Left lobe of liver (tissue), 2 donors: ENCODE measurements at regions not wholly inside any gene's neighbourhood (a gene's known extent, or its start where the extent isn't known, plus 50 kb on each side); places are given as distances from the start of the nearest gene placed in this dataset.
"Not testable (repeated sequence)": the region's sequence is repeated elsewhere in the genome, so short reads cannot be mapped to it uniquely, and the experiment has no call there.

Experiments
- ATAC-seq: fragments of 200-7000 bp; cut with Tn5 transposase; one replicate; pipeline ENCODE4 v1.9.1; 2020; ENCODE audit warnings: mild to moderate bottlenecking, moderate library complexity
- DNase-seq: peaks from one replicate; pipeline ENCODE4 v3.0.0-alpha.2; 2020; ENCODE audit warnings: low spot score
- donor health status: DM: no; HTN: no; CAD: no; lungs with moderate emphysema.
- donor health status: DM: no; HTN: yes; CAD: no.

DNA sequence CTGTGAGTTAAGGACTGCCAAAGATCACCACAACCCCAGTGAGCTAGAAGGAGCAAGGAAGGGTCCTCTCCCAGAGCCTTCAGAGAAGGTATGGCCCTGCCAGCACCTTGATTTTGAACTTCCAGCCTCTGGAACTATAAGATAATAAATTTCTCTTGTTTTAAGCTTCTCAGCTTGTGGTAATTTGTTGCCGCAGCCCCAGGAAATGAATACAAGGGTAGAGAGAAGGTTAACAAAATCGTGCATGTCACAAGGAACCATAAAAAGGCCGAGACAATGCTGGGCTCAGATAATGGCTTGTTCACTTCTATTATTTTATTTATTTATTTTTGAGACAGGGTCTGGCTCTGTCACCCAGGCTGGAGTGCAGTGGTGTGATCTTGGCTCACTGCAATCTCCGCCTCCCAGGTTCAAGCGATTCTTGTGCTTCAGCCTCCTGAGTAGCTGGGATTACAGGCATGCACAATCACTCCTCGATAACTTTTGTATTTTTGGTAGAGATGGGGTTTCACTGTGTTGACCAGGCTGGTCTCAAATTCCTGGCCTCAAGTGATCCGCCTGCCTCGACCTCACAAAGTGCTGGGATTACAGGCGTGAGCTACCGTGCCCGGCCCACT, 71.5 kb downstream of the WSB1 start:
- not testable (repeated sequence) for DNase-seq, ATAC-seq

DNA sequence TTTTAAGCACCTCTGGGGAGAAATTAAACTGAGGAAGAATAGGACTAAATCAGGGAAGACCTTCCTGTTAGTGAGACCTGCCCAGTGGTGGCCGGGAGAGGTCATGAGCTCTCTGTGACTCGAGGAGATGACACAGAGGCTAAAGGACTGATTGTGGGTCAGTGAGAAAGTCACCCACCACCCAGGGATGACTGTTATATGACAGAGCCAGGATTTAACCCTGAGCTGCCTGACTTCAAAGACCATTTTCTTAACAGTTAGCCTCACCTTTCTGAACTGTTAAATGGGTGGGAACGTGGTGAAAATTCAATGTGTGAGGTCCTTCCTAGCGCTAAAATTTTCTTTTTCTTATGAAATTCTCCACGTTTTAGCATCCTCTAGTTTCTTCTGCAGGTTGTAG, 72.5 kb downstream of the WSB1 start:
- ATAC-seq = no peak
- no peak for DNase-seq

DNA sequence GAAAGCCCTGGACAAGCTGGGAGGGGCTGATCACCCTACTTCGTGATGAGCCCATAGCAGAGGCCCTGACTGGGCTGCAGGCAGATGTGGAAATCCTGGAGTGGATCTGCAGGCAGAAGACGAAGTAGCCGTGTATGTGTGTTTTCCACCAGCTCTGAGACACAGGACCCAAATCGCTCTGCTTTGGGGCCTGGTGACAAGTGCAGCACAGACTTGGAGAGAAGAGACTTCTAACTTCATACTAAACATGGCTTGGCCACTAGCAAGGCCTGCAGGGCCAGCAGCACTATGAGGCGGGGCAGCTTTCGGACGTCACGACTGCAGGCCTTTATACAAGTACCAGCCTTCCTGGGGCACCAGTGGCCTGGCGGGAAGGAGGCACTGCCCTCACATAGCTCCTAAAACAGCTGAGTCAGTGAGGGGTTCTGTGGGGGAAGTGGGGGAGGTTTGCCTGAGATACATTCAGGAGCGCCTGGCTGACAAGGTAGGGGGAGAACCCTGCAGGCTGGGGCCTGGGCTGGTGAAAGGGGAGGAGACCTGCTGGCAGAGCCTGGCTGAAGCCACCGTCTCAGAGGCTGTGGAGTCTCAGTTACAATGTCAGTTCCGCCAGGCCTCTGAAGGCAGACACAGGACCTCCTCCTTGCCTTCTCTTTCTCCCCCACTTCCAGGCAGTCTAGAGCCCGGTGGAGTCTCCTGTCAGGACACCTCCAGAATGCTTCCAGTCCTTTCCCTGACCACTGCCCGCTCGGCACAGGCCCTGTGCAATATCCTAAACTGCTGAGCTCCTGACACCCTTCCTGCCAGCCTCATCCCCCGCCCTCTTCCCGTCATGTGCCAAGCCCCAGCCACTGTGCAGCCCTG, 73.4 kb downstream of the WSB1 start:
- DNase-seq (no peak), ATAC-seq (peak; percentile 39)

DNA sequence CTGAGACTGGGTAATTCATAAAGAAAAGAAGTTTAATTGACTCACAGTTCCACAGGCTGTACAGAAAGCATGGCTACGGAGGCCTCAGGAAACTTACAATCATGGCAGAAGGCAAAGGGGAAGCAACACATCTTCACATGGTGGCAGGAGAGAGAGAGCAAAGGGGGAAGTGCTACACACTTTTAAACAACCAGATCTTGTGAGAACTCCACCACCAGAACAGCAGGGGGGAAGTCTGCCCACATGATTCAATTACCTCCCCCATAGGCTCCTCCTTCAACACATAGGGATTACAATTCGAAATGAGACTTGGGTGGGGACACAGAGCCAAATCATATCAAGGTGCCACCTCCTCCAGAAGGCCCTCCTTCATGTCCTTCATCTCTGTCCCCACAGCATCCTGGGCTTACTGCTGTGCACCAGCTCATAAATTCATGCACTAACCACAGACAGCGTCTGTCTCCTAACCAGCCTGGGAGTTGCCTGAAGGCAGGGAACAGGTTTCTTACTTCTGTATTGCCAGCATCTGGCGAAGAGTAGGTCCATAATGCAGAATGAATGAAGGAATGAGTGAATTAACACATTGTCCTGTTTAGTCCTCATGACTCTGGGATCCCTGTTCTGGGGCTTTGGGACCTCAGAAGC, 74.4 kb downstream of the WSB1 start:
- ATAC-seq = no peak
- no peak for DNase-seq

DNA sequence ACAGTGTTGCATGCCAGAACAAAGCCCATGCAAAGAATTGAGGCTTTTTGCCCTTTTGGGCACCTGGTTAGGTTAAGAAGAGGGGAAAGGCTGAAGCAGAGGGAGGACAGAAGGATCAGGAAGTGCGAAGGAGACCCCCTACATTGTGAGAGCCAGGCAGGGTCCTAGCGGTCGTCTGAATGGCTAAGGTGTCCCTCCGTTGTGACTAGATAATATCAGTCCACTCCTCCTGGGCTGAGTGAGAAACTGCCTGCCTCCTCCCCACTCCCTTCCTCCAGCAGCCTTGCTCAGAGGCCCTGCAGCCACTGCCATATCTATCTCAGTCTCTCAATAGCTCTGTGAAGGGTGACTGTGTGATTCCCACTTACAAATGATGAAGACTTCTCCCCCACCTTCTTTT, 75.1 kb downstream of the WSB1 start:
- ATAC-seq (no peak), DNase-seq (no peak)

DNA sequence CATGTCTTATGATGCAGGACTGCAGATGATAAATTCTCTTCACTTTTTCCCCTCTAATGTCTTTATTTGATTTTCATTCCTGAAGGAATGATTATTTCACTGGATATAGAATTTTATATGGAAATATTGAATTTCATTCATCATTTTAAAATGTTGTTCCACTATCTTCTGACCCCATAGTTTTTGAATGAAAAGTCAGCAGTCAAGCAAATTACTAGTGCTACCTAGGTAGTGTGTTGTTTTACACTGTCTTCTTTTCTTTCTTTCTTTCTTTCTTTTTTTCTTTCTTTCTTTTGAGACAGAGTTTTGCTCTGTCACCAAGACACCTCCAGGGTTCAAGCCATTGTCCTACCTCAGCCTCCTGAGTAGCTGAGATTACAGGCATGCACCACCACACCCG, 76.9 kb downstream of the WSB1 start:
- DNase-seq (no peak), ATAC-seq (no peak)

DNA sequence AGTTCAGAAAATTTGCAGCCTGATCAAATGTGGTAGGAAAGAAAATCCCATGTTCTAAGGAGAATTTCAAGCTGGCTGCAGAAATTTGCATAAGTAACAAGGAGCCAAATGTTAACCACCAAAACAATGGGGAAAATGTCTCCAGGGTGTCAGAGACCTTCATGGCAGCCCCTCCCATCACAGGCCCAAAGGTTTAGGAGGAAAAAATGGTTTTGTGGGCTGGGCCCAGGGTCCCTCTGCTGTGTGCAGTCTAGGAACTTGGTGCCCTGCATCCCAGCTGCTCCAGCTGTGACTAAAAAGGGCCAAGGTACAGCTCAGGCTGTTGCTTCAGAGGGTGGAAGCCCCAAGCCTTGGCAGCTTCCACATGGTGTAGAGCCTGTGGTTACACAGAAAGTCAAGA, 79.8 kb downstream of the WSB1 start:
- not testable (repeated sequence) for DNase-seq

DNA sequence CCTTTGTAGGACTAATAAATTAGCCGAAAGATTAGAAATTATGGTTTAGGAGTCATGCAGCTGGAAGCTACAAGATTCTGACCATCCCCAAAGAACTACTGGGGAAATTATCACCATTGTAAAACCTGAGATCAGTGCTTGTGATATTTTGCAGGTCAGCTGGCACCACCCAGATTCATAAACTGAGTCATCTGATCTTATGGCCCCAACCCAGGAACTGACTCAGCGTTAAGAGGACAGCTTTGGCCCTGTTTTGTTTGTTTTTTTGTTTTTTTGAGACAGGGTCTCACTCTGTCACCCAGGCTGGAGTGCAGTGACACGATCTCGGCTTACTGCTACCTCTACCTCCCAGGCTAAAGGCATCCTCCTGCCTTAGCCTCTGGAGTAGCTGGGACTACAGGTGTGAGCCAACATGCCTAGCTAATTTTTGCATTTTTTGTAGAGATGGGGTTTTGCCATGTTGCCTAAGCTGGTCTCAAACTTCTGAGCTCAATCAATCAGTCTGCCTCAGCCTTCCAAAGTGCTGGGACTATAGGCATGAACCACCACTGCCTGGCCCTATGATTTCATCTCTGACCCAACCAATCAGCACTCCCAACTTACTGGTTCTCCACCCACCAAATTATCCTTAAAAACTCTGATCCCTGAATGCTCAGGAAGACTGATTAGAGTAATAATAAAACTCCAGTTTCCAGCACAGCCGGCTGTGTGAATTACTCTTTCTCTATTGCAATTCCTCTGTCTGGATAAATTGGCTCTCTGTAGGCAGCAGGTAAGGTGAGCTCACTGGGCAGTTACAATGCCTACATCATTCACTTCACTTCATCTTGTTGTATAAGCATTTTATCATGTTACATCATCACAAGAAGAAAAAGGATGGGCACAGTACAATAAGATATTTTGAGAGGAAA, 79.4 kb upstream of the KSR1 start:
- DNase-seq (no peak), ATAC-seq (no peak)

More for the DNA sequence above, 79.8 kb downstream of the WSB1 start:
- not testable (repeated sequence) for ATAC-seq

DNA sequence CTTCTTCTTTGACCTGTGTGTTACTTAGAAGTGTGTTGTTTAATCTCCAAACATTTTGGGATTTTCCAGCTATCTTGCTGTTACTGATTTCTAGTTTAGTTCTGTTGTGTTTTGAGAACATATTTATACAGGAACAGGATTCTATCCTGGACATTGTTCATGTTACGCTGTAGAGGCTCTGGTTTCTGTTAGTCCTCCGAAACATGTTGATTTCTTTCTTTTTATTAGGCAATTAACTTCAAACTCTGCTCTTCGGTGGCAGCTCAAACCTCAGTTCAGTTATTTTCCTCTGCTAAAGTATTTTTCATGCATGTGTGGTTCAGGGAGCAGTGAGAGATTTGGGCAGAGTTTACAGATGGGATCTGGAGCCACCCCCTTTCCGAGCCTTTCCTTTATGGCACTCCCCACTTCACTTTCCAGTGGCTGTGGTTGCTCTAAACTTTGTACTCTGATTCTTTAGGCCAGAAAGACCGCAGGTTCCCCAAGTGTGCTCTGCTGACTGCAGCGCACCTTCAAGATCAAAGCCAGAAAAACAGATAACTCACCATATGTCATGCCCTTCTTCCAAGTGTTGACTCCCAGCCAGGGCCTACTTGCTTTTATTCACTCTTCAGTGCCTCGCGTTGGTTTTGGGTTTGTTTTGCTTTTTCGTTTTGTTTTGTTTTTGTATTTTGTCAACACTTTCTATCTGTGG, 77.6 kb upstream of the KSR1 start:
- ATAC-seq = no peak

DNA sequence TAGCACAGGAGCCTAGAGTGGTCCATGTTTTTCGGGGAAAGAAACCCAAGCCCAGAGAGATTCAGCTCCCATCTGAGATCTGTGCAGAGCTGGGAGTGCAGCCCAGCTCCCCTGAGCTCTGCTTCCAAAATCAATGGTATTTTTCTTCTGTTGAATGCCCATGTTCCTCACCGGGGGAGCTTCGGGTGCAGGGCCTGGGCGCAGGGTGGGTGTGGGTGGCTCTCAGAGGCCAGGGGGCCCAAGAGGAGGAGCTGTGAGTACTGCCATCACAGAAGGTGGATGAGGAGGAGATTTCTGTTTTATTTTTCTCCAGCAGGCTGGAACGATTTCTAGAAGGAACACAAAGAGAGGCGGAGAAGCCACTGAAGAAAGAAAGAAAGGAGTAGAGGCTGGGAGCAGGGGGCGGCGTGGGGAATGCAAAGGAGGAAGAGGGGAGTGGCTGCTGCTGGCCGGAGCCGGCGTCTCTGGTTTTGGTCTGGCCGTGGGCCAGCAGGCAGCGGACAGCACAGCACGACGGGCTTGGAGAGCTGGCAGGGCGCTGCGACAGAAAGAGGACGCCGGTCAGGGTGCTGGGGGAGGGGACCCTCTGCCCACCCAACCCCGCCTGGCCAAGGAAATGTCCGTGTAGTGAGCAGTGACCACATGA, 76.2 kb upstream of the KSR1 start:
- DNase-seq = peak; percentile 53
- ATAC-seq = peak; percentile 59

More for the DNA sequence above, 77.6 kb upstream of the KSR1 start:
- no peak for DNase-seq

DNA sequence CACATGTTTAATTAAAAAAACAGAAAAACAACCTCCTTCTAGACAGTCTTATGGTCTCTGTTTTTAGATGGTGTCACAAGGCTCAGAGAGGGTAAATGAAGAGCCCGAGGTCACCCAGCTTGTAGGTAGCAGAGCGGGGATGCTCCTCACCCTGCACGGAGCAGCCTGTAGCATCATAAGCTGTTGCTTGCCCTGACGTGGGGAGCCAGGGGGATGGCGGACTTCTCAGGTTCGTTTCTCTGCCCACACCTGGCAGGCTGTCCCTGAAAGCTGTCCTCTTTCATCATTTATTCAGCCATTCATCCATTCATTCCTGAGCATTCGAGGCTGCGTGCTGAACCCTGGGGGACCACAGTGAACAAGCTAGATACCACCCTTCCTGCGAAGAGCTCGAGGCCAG, 75.7 kb upstream of the KSR1 start:
- ATAC-seq (no peak), DNase-seq (no peak)

DNA sequence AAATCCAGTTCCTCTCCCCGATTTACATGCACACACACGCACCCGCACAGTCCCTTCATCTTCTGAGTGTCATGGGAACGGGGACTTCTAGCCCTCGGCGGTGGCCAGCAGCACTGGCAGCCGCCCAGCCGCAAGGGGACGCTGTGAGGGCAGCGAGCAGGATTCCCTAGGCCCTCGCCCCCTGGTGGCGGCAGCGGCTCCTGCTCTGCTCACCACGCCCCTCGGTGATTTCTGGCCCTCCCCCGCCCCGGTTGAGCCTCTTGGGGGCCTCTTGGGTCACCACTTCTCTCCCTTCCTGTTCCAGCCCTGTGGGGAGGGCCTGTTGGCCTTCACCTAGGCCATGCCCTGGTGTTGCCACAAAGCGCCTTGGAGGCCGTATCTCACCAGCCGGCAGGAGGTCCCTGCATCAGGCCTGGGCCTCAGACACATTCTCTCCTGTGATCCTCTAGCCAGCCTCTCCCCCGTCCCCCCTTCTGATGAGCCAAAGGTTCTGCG, 75.2 kb upstream of the KSR1 start:
- DNase-seq (peak; percentile 61), ATAC-seq (peak; percentile 79)

DNA sequence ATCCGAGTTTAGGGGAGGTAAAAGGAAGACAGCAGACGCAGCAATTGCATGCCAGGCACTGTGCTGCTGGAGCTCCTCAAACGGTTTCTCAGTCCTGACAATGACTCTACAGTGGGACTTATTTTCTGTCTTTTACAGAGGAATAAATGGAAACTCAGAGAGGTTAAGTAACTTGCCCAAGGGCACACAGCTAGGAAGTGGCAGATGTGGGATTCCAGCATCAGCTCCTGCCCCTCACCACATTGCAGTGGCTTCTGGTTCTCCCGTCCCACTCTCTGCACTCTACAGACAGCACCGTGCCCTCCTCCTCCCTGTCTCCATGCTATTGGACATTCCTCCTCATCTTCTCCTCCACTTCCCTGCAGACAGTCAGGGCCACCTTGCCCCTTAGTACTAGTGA, 74.2 kb upstream of the KSR1 start:
- no peak for ATAC-seq
- no peak for DNase-seq

DNA sequence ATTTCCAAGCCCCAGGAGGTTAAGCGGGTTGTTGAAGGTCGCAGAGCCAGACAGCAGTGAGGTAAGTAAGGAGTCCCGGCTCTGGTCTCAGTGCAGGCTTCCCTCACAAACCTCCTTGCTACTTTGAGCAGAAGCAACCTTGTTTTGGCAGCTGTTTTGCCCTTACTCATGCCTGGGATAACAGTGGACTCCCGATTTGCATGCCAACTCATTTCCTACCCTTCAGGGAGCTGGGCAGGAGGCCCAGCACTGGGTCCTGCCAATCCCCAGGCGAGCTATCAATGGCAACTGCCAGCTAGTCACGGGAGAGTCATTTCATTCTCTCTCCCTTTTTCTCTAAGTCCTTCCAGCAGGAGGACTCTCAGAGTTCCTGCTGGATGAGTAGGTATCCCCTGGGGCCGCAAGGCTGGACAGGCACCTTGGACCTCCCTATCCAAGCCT, 72.0 kb upstream of the KSR1 start:
- ATAC-seq (peak; percentile 88), DNase-seq (peak; percentile 70)

DNA sequence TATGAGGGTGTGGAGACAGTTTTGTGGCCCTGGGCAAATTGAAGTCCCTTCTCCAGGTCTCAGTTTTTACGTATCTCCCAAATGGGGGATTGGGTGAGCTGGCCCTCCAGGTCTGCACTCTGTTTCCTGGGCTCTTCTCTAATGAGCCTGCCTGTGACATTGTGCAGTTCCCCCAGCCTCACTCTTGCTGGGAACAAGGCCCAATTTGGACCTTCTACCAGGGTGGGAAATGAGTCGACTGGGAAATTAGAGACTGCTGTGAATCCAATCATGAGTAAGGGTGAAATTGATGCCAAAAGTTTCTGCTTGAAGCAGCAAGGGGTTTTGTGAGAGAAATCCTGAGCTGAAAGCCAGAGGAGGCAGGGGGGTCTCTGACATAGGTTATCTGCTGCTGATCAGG, 71.5 kb upstream of the KSR1 start:
- ATAC-seq (no peak), DNase-seq (no peak)

DNA sequence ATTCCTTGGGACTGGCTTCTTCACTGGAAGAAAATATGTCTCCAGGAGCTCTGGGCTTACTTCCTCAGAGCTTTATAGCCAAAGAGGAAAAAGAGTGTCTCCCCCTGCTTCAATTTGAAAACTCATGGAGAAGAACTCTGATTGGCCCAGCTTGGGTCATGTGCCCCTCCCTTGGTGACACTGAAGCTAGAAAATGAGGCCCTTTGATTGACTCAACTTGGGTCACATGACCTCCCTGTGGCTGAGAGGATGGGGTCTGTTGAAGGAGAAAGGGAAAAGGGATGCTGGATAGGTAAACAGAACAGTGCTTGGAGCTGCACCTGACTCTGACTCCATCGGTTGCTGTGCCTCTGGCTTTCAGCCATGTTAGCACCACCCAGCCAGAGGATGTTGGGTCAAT, 70.6 kb upstream of the KSR1 start:
- no peak for DNase-seq
- no peak for ATAC-seq

DNA sequence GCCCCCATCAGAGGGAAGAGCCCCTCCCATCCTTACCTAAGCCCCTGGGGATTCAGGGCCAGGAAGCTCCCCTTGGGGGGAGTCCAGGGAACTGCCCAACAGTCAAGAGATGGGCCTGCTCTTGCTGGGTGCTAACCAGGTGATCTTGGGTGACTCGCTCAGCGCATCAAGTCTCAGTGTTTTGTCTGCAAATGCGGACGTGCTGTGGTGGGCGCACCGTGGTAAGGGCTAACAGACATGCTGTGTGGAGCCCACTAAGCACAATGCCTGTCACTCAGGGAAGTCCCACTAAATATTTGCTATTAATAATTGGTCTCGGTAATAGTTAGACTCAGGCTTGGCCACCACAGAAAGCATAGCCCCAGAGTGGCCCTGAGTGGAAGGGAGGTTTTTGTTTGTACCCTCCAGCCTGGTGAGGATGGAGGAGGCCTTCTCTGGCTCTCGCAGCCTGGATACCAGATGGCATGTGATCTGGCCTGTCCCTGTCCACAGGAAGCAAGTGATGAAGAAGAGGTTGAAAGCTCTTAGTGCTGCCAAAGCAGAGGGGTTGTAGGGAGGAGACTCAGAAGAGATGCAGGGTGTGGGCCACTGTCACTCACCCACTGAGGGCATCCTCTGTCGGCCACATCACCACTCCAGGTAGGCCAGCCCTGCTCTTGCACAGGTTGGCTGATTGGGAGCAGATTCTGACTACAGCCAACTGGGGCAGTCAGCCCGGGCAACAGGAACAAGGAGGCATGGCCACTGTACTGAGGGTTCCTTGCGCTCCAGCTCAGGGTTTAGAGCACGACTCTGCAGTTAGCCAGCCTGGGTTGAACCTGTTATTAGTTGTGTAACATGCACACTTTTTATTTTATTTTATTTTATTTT, 69.8 kb upstream of the KSR1 start:
- ATAC-seq = no peak
- DNase-seq = peak; percentile 32

DNA sequence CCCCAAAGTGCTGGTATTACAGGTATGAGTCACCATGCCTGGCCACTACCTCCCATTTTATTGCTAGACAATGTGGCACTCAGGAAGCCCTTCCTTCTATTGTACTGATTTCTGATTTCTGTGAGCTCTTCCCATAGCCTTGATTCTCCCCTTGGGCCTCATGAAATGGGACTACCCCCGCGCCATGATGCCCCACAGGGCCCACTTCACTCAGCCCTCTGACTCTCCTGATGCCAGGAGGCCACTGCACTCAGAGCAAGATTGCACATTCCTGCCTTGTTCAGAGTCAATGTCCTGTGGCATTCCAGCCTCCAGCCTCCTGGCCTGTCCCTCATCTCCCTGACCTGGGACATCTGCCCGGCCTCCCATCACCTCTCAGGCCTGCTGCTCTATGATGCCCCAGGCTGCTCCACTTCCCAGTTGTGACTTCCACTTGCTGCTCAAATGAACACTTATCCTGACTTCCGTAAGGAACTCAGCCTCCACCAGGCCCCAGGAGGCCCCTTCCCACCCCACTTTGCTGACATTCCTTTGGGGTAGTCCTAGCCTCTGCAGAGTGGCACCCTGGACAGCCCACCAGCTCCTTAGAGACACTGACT, 66.6 kb upstream of the KSR1 start:
- peak; percentile 21 for DNase-seq
- ATAC-seq = no peak
